ENCODE measurements at regions not wholly inside any gene's neighbourhood (a gene's known extent, or its start where the extent isn't known, plus 50 kb on each side); places are given as distances from the start of the nearest gene placed in this dataset.

DNA sequence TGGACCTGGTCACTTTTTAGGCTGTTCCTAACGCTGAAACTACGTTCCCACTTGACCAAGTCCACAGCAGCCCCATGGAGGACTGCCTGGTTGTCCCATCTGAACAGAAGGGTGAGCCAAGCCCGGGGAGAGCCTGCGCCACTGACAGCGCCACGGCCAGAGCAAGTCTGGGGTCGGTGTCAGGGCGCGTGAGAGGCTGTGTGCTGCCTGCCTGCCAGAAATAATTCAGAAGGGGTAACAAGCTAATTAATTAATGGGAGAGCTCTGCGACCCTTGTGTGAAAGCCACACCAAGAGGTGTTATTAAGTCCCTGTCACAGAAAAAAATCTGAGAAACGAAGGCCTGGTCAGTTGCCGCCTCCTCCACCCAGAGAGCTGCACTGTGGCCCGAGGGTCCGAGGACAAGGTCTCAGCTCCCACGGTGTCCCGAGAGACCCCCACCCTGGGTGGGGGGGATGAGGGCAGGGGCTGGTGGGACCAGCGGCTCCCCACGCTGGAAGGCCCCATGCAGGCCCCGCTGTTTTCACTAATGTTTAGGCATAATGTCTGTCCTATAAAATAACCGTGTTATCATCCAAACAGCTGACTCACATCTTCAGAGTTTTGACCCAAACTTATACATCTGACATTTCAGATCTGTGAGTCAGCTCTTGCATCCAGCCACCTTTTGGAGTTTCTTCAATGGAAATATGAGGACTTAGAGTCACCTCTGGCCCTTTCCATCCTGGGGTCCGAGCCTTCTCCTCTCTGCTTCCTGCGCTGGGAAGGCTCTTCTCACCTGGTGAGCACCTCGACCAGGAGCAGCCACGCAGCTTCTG is 58.5 kb downstream of the DLL1 start:
- DNase-seq (ENCODE audit: extremely low read depth in 1 of 2, low read depth in 1 of 2): no peak

DNA sequence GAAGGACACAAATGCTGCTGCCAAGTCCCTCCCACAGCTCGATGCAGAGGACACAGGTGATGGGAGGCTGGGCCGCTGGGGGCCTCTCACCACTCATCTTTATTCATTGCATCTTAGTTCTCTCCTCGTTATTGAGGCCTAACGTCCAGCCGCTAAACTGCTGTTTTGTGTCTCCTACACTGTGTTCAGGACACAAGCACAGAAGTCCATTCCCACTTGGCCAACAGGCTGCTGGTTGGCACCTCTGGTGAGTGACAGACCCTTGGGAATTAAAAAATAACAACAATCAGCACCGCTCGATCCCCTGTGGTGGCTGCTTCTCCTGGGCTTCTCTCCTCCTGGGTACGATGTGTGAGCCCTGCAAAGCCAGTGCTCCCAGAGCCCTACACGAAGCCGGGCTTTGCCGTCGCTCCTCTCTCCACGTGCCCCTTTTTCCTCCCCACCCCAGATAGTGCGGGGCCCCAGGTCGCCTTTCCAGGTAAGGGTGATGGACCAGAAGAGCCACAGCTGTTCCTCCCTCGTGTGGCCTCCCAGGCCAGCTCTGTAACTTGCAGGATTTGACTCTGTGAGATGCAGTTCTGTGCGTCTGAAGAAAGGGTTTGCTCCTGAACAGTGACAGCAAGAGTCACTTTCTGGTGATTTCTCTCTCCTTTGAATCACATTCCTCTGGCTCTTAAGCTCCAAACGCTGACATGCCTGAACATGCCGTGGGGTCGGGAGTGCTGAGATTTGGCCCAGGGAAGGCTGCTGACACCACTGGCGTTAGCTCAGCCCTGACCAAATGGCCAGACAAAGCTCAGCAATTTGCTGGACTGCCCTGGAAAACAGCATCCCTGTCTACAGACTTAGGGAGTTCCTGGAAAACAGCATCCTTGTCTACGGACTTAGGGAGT is 59.3 kb downstream of the DLL1 start:
- no peak for DNase-seq (ENCODE audit: extremely low read depth in 1 of 2, low read depth in 1 of 2)

DNA sequence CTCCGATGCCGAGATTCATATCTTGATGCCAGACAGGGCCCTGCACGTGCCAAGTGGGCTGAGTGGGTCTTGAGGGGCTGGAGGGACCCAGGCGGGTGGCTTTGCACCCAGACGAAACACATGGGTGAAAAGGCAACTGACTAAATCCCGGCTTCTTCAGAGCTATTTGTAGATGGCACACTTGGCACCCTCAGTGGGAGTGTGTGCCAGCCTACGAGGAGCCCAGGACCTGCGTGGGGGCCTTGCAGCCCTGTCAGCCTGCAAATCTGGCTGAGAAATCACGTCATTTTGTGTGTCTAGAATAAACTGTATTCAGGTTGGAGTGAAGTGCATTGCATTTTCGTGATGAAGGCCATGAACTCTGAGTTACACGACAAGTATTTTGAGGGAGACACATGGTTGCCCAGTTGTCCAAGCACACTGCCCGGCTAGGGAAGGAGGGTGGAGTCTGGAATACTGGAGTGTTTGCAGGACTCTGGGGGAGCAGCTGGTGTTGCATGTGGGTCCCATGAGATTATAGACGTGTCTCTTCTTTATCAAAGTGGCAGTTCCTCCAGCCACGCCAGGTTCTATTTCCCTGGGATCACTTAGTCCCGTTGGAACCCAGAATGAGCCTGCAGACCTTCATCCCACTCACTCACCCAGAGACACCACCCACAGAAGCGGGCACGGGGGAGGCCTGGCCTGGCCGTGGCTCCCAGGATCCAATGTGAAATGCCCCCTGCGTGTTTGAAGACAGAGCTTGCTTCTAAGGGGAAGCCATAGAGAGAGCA is 60.2 kb downstream of the DLL1 start:
- DNase-seq (ENCODE audit: extremely low read depth in 1 of 2, low read depth in 1 of 2): no peak

DNA sequence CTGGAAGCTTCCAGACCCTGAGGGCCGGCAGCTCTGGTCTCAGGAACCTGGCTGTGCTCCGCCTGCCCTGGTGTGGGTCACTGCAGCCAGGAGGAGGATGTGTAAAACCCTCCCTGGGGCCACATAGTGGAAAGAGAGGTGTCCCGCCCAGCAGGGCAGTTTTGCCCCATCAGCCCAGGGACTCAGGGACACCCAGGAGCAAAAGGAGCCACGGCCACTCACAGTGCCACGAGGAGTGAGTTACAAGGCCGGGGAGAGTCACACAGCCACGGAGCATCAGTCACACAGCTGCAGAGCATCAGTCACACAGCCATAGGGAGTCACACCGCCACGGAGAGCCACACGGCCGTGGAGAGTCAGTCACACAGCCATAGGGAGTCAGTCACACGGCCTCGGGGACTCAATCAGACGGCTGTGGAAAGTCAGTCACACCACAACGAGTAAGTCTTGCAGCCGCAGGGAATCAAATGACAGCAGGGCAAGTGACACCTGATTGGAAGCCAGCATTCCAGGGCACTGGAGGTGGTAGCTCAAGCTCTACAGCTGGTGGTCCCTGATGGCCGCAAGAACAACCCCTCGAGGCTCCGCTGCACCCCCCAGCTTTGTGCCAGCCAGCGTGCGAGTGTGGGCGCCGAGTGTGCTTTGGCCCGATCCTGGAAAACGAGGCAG is 60.9 kb downstream of the DLL1 start:
- no peak for DNase-seq (ENCODE audit: extremely low read depth in 1 of 2, low read depth in 1 of 2)

DNA sequence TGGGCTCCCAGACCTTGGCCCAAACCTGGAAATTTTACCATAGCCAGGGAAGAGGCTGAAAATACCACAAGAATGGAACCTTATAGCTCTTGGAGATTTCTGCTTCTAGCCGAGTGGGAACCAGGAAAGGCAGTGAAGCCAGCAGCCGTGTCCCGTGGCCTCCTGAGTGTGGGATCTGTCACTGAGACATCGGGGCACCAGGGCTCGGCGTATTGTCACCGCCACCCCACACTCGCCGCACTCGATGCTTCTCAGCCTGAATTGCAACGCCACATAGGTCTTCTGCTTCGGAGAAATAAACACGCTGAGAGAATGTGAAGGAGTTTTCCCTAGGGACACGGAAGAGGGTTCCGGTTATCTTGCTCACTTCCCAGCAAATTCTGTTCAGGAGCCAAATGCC is 61.5 kb downstream of the DLL1 start:
- no peak for DNase-seq (ENCODE audit: extremely low read depth in 1 of 2, low read depth in 1 of 2)

DNA sequence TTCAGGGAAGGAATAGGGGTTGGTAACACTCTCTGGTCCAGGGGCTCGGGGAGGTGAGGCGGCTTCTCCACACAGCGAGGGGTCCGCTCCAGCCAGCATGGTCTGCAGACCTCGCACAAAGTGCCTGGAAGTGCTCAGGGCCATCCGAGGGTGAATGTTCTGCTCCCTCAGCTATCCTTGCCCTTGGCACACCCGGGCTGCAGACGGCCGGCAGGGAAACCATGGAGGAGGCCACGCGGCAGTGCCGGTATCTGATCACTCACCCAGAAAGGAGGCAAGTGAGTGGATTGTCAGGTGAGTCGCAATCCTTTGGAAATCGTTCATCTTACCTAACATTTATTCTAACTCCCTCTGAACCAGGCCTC is 62.0 kb downstream of the DLL1 start:
- no peak for DNase-seq (ENCODE audit: extremely low read depth in 1 of 2, low read depth in 1 of 2)

DNA sequence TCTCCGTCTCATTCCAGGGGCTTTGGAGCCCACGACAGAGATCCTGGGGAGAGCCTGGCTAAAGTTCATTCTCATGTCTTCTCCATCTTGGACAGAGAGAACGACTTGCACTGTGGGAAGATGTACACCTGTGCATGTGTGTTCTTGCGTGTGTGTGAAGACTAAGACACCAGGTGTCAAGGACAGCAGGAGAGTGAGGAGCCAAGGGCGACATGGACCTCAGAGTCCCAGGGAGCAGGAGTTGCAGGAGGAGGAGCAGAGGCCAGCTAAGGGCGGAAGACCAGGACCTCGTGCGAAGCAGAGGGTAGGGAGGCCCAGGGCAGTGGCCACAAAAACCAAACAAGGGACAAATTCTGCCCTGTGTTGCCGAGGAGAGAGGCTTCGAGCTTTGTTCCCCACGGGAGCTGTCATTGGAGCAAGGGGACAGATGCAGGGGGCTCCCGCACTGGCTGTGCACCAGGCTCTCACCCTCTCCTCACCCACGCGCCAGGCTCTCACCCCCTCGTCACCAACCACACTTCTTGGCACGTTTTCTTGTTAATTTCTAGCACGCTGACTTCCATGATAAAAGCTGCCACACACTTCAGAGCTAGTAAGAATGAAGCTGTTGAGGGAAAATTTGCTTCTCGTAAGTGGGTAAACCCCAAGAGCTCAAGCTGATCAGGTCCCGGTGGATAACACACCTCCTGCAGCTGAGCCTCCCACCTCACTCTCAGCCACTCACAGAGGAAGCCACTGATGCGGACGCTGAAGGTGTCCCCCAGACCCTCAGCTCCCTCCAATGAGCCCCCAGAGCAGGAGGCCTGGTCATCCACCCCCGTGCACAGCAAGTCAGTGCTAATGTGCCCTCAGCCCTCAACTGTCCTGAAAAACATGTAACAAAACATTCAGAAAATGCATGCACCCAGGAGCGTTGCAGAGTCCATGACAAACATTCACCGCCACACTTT is 62.6 kb downstream of the DLL1 start:
- no peak for DNase-seq (ENCODE audit: extremely low read depth in 1 of 2, low read depth in 1 of 2)

DNA sequence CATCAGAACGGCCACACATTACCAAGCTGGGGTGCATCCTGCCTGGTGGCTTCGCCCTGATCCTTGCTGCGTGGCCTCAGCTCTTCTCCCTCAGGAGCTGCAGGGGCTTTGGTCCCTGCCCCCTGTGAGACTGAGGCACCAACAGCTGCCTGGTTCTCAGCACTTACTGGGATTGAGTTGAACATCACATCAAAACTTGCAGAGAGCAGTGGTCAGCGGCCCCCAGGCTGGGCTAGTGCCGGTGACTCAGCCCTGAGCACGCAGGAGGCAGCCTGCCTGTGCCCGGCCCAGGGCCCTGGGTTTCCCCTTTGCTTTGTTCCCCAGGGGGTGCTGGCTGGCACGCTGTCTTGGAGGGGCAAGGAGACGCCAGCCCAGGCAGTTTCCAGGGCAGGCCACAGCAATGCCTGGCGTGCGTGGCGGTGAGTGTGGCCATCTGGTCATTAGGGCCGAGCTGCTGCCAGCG is 63.3 kb downstream of the DLL1 start:
- no peak for DNase-seq (ENCODE audit: extremely low read depth in 1 of 2, low read depth in 1 of 2)

DNA sequence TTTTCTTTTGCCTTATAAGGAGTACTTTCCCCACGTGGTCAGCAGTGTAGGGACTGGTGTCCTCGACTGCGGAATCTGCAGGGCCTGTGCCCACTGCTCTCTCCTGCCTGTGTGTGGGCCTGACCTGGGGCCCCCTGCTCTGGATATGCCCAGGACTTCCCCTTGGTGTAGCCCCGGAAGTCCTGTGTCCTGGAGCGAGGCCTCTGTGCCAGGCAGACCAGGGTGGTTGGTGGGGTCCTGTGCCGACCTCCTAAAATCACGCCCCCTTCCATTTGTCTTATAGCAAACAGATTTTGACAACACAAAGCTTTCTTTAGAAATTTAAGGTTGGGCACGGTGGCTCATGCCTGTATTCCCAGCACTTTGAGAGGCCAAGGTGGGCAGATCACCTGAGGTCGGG is 64.2 kb downstream of the DLL1 start:
- no peak for DNase-seq (ENCODE audit: extremely low read depth in 1 of 2, low read depth in 1 of 2)

DNA sequence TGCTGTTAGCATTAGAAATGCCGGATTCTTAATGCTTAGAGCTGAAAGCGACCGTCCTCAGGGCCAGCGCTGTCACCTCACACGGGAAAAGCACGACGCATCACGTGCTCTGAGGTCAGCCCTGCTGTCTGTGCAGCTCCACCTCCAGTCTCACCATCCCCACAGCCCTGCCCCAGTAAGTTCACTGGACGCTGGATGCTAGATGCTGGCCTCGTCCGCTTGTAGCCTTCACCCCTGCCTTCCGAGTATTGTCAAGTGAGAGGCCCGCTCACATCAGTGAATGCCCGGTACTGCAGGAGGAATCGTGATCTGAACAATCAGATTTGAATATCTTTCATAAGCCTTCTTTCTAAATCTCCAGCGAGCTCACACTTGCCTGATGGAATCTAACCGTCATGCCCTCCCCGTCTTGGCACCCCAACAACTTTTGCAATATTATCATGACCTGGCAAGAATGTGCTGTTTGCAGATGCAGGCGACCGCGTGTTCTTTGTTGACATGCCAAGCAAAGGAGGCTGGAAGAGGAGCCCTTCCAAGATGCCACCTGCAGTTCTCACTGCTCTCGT is 64.9 kb downstream of the DLL1 start:
- no peak for DNase-seq (ENCODE audit: extremely low read depth in 1 of 2, low read depth in 1 of 2)

DNA sequence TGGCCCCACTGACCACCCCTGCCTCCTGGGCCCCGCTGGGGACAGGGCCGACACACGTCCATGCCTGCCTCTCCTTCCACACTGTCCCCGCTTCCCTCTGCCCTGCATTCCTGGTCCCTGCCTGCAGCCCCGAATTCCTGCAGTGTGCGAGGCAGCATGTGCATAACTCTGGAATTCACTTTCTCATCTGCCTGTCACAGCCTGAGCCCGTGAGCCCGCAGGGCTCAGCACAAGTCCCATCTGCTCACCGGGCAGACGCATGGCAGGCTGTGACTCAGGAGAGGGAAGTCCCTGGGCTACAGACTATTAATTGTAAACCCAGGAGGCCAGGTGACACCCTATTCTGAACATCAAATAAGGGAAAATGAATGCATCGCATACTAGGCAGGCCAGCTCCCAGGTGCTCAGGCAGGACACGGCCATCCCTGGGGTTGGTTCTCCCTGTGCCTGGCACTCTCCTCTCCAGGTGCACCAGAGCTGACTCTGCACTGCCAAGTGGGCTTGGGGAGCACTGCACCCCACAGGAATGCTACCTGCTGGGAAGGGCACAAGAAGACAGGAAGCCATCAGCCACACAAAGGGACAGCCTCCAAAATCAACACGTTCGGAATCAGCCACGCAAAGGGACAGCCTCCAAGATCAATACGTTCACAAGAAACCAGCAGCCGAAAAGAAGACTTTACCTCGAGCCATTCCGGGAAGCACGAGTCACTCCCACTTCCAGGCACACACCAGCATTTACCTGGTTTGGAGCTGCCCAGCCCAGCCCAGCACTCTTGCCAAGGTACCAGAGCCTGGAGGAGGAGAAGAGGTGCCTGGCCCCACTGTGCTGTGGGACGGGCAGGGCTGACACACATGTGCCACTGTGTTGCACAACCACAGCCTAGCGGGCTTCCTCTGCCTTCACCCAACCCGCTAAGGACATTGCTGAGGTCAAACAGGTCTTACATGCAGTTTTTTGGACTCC is 65.9 kb downstream of the DLL1 start:
- DNase-seq (ENCODE audit: extremely low read depth in 1 of 2, low read depth in 1 of 2): no peak

DNA sequence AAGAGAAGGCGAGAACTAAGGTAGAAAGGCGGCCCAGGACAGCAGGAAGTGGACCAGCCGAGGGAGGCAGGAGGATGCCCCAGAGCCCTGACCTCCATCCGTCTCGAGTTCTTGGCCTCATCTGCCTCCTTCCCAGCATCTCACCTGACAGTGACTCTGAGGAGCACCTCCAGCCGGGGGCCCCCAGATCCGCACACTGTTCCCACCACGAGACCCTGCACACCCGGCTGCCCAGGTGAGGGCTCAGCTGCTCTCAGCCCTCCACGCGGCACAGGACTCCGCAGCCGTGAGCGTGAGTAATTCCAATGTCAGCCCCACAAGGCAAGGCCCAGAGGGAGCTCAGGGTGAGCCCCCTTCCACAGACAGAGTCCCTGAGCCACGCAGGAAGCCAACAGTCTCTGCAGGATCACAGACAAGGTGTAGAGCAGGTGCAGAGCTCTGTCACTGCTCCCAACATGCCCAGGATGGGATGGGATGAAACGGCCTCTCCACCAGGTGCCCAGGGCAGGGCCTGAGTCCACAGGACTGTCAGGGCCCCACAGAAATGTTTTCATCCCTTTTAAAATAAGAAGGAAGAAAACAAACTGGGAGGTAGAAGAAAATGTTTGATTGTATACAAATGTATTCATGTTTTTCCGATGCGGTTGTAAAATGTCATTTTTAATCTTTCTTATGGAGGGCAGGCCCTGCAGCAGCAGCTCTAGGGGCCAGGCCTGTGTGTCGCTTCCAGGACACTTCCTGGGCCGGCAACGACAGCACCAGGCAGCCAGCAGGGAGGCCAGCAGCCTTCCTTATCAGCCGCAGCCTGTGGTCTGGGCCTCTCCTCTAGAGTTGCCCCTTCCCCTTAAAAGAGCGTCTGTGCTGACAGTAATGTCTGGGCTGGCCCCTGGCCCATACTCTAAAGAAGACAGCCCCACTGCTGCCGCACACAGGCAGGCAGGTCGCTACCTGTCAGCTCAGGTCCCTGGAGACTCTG is 66.9 kb downstream of the DLL1 start:
- no peak for DNase-seq (ENCODE audit: extremely low read depth in 1 of 2, low read depth in 1 of 2)

DNA sequence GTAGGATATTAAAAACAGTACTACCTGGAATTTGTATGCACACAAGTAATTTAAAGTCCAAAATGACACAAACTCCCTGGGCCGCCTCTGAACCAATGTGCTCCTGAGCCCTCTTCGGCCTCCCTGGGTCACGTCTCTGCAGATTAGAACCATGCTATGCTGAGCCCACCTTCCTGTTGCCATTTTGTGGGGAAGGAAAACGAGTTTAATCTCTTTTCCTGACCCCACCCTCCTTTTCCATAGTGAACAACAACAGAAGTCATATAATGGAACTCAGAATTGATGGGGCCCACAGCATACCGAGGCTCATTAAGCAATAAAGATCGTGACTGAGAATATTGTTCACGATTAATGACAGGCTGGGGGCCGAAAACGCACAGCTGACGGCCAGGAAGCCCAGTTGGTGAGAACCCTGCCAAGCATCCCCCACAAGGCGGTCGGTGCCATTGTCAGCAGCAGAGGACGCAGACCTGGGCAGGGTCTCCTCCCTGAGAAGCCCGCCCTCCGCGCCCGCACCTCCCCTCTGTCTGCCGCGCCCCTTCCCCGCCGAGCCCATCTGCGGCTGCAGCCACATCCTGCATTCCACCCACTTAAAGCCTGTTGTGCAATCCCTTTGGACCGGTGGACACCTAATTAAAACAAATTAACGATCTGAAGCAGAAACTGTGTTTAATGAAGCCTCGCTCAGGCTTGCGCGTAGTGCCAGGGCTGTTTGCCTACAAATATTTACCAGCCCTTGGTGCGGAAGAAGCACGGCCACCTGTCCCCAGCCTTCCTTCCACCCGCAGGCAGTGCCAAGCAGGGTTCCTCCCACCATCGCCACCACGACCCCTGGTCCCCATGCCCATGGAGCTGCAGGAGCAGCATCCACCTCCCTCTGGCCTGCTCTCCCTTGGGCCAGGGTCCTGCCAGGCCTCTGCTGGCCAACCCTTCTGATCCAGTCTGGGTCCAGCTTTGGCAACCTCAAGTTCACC is 68.1 kb downstream of the DLL1 start:
- no peak for DNase-seq (ENCODE audit: extremely low read depth in 1 of 2, low read depth in 1 of 2)

DNA sequence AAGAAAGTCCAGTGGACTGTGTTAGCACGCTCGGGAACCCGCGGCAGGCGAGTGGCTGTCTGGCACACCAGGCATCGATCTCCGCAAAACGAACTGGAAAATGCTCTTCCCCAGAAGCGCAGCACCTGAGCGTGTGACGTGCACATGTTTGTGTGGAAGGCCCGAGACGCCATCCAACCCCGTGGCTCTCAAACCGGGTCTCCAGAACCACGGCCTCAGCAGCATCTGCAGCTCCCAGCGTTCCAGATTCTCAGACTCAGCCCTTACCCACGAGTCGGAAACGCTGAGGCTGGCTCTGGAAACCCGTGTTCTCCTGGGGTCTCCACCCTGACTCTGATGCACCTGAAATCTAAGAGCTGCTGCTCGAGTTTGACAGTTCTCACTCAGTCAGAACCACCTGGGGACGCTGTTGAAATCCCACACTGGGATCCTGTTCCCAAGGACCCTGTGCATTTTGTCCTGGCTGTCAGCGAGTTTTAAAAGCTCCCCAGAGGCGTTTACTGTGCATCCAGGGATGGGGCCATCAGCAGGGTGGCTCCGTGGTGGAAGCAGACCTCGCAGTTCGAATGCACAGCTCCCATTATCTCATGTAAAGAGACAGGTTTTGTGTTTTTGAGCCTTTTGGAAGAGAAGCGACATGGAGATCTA is 69.0 kb downstream of the DLL1 start:
- DNase-seq (ENCODE audit: extremely low read depth in 1 of 2, low read depth in 1 of 2): no peak

DNA sequence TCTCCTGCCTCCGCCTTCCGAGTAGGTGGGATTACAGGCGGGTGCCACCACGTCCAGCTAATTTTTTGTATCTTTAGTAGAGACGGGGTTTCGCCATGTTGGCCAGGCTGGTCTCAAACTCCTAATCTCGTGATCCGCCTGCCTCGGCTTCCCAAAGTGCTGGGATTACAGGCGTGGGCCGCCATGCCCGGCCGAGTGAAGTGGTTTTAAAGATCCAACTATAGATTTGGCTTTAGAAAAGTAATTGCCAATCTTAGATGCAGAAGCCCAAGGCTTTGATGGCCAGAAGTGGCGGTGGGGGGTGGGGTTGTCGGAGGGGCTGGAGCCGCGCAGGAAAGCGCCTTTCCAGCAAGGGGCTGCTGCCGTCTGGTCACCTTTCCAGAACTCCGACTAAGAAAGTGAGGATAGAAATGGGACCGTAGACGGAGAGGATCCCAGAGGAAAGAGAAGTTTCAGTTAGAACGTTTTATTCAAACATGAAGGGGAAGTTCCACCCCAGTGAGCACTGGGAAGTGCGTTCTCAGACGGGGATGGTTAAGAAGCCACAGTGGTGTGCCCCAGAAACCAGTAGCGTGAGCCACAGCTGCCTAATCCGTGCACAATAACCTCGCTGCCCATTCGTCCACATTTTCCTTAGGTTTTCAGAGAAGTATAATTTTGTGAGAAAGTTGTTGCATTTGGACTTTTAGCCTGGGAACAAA is 69.7 kb downstream of the DLL1 start:
- no peak for DNase-seq (ENCODE audit: extremely low read depth in 1 of 2, low read depth in 1 of 2)

All from activated CD8-positive, alpha-beta memory T cell treated with anti-CD3 and anti-CD28 coated beads for 1 hour (primary cell).